NCI-H226 (cell line): ENCODE measurements at regions not wholly inside any gene's neighbourhood (a gene's known extent, or its start where the extent isn't known, plus 50 kb on each side); places are given as distances from the start of the nearest gene placed in this dataset.
A peak's percentile ranks its signal among the peaks of the same experiment; 100 is the strongest.
"Not testable (repeated sequence)": the region's sequence is repeated elsewhere in the genome, so short reads cannot be mapped to it uniquely, and the experiment has no call there.

Experiments used
- DNase-seq: peaks from one replicate; pipeline ENCODE4 v3.0.0-alpha.2; 2015

DNA sequence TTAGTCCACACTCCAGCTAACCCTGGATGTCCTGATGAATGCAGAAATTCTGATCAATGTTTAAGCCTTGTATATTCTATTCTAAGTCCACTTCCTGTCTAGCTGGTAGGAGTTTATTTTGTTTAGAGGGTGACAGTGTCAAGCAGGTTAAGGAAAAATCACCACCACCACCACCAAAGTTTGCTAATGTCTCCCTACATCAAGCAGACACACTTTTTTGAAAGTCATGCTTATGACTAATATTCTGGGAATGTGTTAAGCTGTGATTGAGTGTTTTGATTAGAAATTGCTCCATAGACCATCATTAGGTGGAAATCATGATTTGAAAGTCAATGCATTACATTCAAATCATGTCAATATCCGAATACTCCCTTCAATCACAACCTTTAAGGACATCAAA lies 1530.1 kb downstream of the MAT2B start:
- no peak for DNase-seq

DNA sequence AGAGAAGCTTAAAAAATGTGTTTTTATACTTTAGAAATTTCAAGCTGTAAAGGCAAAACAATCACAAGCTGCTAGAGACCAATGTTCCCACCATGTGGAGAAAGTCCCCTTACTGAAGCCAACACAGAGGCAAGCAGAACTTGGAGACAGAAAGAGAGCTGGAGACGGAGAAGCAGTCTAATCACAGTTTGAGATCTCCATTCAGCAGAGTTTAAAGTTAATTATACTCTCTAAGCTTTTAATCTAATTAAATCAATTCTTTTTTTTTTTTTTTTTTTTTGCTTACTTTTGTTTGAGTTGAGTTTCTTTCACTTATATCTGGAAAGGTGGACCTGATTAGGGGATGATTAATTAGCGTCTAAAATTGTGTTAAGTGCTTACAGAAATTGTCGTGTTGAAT lies 1534.3 kb downstream of the MAT2B start:
- no peak for DNase-seq

- DNase-seq = not testable (repeated sequence)
Measured at GRCh38 chr5:165045941-165046340, 1540.5 kb downstream of the MAT2B start.

DNA sequence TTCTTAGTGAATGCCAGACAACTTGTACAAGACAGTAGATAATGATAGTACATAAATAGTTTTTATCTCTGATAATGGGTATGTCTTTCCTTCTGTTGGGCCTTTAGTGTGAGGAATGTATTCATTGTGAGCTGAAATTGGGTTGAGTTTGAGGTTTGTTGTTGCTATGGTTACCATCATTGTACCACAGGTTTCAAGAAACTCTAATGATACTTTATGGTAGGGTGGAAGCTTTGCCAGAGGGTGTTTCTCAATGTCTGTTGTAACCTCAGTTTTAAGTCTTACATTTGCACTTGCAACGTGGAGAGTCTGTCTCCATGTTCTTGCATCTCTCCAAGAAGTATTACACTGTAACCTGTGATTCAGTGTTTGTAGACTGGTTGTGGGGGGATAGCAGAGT lies 1550.1 kb downstream of the MAT2B start:
- no peak for DNase-seq

GRCh38 chr5:165057145-165057544 lies 1551.7 kb downstream of the MAT2B start:
- DNase-seq = peak; percentile 12

- no peak for DNase-seq
Measured at GRCh38 chr5:165066751-165067385, 1561.4 kb downstream of the MAT2B start.

- DNase-seq = no peak
Measured at GRCh38 chr5:165076686-165077085, 1571.3 kb downstream of the MAT2B start.

GRCh38 chr5:165079389-165079788 lies 1574.0 kb downstream of the MAT2B start:
- no peak for DNase-seq

DNA sequence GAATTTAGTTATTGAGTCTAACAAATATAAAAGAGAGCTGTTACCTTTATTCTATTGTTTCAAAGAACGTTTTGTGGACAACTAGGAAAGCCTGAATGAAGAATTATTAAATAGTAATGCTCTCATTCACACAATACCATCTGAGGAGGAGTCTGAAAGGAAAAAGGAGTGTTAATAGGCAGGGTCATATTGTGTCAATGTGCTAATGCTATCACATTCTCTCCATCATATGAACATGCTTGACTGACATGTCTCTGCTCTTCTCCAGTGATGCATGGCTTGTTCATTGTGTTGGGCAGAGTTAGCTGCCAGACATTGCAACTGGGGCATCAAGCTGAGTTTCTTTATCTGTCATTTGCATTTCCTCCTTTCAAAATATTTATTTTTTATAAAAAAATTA lies 1578.0 kb downstream of the MAT2B start:
- DNase-seq = no peak

DNA sequence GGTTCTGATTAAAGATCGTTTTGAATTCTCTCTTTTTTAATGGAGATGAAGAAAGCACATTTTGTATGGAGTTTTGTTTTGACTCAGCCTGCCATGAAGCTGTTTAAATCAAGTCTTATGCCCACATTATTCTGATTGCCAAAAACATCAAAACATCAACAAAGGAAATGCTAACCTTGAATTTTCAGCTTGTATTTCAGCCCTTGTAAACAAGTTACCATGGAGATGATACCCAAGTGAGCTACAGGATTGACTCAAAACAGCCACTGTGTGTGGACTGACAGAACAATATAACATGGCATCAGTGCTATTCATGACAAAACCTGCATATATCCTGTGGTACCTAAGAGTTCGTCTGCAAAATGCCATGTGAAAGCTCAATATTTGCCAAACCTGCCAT lies 1581.0 kb downstream of the MAT2B start:
- no peak for DNase-seq

DNA sequence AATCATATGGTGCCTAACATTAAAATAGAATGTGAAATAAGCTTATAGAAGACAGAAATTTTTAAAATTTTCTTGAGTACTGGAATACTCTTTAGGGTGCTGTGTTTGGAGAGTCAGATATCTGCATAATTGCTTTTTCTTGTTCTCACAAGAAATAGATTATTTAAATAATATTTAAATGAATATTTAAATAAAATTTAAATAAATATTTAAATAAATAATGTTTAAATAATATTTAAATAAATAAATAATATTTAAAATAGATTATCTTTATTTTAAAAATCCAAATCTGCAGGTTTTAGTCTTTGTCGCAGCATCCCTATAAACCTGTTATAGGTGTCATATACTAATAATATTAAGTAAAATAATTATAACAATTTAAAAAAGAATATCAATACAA lies 1589.4 kb downstream of the MAT2B start:
- no peak for DNase-seq

- no peak for DNase-seq
Measured at GRCh38 chr5:165101709-165102108, 1596.3 kb downstream of the MAT2B start.

DNA sequence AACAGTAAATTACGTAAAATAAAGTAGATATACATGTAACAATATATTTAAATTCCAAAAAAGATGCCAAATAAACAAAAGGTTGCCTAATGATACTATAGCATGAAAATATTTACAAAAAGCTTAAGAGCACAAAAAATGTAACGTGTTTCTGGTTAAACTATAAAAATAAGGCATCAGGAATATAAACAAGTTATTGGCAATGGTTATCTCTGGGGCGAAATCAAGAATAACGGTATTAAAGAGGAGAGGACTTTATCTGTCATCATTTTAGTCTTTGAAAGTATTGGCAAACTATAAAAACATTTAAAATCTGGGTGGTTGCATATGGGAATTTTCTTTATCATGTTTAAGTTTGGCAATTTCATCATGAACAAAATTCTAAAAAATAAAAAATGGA lies 1599.2 kb downstream of the MAT2B start:
- DNase-seq = no peak

DNA sequence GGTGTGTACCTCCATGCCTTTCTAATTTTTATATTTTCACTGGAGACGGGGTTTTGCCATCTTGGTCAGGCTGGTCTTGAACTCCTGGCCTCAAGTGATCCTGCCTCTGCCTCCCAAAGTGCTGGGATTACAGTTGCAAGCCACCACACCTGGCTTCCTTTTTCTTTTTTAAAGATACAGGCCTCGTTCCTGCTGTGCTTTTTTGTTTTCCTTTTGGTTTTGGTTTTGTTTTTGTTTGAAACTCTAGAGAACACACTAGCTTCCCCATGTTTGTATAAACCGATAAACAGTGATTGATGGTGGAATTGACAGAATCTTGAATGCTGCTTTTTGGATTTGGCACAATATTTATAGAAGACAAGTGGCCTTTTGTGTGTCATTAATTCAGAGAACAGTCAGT lies 1603.4 kb downstream of the MAT2B start:
- DNase-seq = no peak

GRCh38 chr5:165119175-165119574 lies 1613.8 kb downstream of the MAT2B start:
- DNase-seq = no peak

- DNase-seq = no peak
Measured at GRCh38 chr5:165126598-165126997, 1621.2 kb downstream of the MAT2B start.

DNA sequence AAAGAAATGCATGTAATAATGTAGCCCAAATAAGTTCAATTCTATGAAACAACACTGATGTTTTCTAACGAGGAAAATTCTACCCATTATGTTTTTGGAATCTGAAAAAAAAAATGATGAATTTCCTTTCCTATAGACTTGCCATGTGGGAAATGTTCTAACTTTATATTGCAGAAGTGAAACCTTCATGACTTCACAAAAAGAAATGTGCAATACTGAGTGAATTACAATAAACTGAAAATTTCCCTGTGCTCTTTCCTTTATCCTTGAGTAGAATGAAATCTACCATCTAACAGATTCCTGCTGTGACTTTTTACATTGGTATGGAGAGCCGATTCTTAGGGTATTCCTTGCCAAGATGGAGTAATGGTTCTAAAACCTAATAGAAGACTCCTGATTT lies 1622.5 kb downstream of the MAT2B start:
- DNase-seq = no peak

DNA sequence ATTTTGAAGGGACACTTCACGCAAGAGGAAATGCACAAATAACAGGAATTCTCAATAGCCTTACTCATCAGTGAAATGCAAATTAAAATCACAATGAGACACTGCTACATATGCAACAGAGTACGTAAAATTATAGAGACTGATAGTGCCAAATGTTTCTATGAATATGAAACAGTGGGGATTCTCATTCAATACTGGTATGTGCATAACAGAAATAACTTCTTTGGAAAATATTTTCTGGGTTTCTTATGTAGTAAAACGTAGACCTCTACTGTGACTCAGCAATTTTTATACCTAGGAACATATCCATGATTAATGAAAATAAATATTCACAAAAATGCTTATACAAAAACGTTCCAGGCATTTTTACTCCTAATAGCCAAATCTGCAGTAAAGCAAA lies 1625.2 kb downstream of the MAT2B start:
- DNase-seq = no peak

DNA sequence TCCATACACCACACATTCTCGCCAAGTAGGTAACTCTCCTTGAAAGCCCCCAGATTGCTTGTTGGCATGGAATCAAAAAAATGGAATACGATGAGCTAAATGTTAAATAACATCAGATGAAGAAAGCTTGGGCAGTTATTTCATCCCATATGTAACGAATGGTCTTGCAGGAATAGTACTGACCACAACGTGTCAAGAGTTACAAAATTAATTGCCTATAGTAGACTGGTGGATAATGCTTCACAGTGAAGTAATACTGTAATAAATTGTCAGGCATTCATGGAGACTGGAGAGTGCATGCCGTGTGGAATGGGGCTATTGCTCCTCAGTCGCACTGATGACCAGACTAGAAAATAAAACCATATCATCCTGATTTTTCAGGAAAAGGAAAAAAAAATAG lies 1628.7 kb downstream of the MAT2B start:
- peak; percentile 11 for DNase-seq

DNA sequence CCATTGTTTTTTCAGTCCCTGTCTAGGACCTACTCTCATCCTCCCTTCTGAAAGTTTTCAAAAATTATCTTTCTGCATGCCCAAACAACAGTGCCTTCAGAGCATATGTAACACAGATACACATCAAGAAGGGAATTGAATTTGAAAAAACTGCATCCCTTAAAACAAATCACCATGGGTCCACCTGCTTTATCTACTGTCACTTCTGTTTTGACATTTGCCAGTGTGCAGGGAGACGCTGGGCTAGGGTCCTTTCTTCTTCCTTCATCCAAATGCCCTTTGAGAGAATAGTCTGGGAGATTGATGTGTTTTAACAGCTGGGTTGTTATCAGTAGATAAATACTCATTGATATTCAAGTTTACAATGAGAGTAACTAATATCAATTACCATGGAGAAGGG lies 1630.1 kb downstream of the MAT2B start:
- no peak for DNase-seq

DNA sequence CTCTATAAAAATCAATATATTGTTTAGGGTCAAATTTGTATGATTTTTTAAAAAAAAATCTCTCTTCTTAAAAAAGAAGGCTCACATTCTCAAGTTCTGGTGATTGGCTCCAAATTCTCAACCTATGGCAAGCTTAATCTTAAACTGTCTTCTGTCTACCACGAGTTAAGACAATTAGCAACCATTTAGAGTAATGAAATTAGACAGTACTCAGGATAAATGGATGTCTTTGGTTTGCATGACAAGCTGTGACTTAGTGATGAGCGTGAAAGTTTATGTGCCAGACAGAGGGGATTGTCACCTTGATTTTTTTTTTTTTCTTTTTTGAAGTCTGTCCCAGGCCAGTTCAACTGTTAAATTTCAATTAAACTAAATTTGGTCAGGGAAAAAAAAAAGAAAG lies 1632.3 kb downstream of the MAT2B start:
- DNase-seq = no peak

- no peak for DNase-seq
Measured at GRCh38 chr5:165138236-165138635, 1632.8 kb downstream of the MAT2B start.

- DNase-seq = no peak
Measured at GRCh38 chr5:165139262-165139661, 1633.8 kb downstream of the MAT2B start.

DNA sequence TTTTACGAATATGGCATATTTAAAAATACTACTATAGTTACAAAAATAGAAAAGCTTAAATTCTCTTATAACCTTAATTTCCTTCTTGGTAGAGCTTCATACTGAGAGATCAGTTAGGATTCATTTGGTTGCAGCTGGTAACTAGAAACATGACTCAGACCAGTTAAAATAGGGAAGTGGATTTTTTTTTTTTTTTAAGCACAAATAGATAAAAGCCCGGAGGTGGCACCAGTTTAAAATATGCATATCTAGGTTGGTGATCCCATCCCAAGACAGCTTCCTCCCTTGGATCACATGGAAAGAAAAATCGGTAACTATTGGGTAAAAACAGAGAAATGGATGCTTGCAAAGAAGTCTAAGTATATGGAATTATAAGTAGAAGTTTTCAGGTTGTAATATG lies 1634.3 kb downstream of the MAT2B start:
- DNase-seq = no peak

- no peak for DNase-seq
Measured at GRCh38 chr5:165143741-165144140, 1638.3 kb downstream of the MAT2B start.

DNA sequence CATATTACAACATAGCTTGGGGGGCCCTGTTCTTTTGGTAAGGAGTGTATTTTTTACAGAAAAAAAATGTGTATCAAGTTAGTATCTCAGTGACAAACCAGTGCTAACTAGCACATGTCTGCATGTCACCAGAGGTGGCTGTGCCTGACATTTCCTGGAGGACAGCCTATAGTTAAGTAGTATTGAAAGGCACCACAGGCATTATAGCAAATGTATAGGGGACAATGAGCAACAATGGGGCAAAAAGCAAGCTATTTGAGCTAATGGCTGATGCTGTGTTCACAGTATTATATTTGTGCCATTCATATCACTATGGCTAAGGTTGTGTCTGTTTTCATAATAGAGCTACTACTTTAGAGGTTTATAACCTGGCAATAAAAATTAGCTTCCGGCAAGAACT lies 1644.0 kb downstream of the MAT2B start:
- no peak for DNase-seq
